ENCODE measurements at regions not wholly inside any gene's neighbourhood (a gene's known extent, or its start where the extent isn't known, plus 50 kb on each side); places are given as distances from the start of the nearest gene placed in this dataset.

DNA sequence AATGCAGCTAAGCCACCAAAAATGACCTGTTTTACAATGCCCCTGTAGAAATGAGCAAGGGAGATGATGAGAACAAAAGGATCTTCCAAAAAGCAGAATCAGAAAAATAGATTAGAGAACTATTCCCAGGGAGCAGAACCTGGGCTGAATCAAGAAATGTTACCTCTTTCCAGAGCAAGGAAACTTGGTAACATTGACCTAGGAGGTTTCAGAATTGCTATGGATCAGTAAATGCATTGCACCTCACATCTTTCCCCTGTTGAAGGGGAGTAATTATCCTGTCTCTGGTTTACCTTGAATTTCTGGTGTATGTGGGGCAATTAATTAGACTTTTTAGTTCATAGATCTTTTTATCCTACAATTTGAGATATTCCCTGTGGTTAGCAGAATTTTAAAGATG lies 151.2 kb upstream of the RAI14 start:
- ChIA-PET POLR2A (ENCODE audit: low non-redundant PET) (no interaction called here), CTCF (interaction anchor here (0.6 to 0.7 kb wide), 2 partner anchors 19 to 379 kb away, joined by 3 read pairs; no protein-coding TSS in a partner anchor)
- no peak for DNase-seq (ENCODE audit: low spot score)
- TF ChIP-seq, protein P1, sequence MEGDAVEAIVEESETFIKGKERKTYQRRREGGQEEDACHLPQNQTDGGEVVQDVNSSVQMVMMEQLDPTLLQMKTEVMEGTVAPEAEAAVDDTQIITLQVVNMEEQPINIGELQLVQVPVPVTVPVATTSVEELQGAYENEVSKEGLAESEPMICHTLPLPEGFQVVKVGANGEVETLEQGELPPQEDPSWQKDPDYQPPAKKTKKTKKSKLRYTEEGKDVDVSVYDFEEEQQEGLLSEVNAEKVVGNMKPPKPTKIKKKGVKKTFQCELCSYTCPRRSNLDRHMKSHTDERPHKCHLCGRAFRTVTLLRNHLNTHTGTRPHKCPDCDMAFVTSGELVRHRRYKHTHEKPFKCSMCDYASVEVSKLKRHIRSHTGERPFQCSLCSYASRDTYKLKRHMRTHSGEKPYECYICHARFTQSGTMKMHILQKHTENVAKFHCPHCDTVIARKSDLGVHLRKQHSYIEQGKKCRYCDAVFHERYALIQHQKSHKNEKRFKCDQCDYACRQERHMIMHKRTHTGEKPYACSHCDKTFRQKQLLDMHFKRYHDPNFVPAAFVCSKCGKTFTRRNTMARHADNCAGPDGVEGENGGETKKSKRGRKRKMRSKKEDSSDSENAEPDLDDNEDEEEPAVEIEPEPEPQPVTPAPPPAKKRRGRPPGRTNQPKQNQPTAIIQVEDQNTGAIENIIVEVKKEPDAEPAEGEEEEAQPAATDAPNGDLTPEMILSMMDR (conservative IDR thresholded peaks at IDR 0.05; ENCODE audit: low read depth) = no peak
- H3K27ac ChIP-seq = no peak overlapping the region

DNA sequence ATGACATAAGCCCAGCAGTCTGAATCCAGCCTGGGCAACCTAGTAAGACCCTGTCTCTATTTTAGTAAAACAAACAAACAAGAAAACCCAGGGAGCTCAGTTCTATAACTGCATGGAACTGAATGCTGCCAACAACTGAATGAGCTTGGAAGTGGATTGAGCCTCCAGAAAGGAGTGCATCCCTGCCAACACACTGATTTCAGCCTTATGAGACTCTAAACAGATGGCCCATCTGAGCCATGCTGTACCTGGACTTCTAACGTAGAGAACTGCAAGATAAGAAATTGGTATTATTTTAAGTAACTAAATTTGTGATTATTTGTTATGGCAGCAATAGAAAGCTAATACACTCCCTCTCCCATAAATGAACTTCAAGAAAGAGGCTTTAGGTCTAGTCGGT lies 150.4 kb upstream of the RAI14 start:
- H3K27ac ChIP-seq = no peak overlapping the region
- TF ChIP-seq, protein P1 (conservative IDR thresholded peaks at IDR 0.05; ENCODE audit: low read depth) = no peak
- DNase-seq (ENCODE audit: low spot score) = no peak
- POLR2A ChIA-PET (ENCODE audit: low non-redundant PET) = no interaction called here
- CTCF ChIA-PET = interaction anchor here (0.7 kb wide), 1 partner anchor 18 kb away, joined by 3 read pairs; no protein-coding TSS in a partner anchor

DNA sequence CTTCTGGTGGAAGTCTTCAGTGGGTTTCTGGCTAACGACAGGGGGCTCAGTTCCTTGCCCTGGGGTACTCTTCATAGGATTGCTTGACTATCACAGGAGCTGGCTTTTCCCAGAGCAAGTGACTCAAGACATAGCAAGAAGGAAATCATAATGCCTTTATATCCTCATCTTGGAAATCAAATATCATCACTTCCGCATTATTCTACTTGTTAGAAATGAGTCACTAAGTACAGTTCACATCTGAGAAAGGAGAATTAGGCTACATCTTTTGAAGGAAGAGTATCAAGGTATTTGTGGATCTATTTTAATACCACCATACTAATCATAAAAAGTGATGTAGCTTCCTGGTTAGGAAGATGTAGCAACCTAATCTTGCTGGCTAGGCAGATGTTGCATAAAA lies 148.2 kb upstream of the RAI14 start:
- ChIA-PET CTCF (interaction anchor here (0.6 kb wide), 1 partner anchor 389 kb away, joined by 3 read pairs; no protein-coding TSS in a partner anchor), POLR2A (ENCODE audit: low non-redundant PET) (no interaction called here)
- H3K27ac ChIP-seq = no peak overlapping the region
- DNase-seq (ENCODE audit: low spot score) = no peak
- TF ChIP-seq, protein P1 (conservative IDR thresholded peaks at IDR 0.05; ENCODE audit: low read depth) = no peak

DNA sequence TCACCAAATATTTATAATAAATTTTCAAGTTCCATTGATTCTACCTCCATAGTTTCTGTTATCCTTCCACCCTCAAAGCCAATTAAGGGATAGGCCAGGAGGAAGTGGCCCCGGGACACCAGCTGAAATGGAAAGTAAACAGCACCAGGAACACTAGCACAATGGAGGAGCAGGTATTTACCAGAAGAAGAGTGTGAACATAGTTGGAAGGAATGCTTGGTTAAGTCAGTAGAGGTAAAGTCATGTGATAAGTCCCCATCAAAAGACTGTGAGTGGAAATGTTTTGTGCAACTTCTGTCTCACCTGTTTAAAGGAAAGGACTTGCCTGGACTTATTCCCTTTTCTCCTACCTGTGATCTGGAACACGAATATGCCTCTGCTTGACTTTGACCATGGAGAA lies 146.7 kb upstream of the RAI14 start:
- ChIA-PET CTCF (interaction anchor here (1.1 kb wide), 1 partner anchor 14 kb away, joined by 4 read pairs; no protein-coding TSS in a partner anchor), POLR2A (ENCODE audit: low non-redundant PET) (no interaction called here)
- DNase-seq (ENCODE audit: low spot score) = no peak
- TF ChIP-seq, protein P1 (conservative IDR thresholded peaks at IDR 0.05; ENCODE audit: low read depth) = no peak
- H3K27ac ChIP-seq = no peak overlapping the region

DNA sequence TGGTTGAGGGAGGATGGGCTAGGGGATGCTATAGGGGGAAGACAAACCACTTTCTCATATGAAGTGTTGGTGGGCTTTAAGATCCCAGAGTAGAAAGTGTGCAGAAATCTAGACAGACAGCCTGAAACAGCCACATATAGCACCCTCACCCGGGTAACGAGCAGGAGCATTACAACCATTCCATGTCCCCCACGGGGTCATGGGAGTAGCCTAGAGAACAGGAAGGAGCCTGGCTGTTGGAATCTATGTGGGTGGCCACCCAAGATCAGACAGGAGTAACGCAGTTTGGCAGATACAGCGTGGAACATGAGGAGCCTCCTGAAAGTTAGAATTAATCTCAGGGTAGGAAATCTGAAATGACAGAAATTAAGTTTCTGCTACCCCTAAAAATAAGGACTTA lies 146.1 kb upstream of the RAI14 start:
- ChIA-PET POLR2A (ENCODE audit: low non-redundant PET) (no interaction called here), CTCF (no interaction called here)
- H3K27ac ChIP-seq = no peak overlapping the region
- DNase-seq (ENCODE audit: low spot score) = no peak
- TF ChIP-seq, protein P1 (conservative IDR thresholded peaks at IDR 0.05; ENCODE audit: low read depth) = no peak

DNA sequence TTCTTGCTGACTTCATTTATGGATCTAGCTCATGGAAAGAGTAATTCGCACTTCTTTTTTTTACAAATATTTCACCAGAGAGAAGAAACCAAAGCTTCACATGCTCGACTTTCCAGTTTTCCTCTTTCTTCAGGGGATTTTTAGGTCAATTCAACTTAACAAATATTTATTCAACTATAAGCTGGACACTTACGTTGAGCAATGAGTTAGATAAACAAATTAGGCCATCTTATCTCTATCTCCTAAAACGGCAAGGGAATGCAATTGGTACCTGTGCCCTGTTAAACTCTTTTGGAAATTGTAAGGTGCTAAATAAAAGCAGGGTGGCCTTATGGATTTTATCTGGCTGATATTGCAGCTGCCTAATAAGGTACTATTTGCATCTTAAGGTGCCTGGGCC lies 145.1 kb upstream of the RAI14 start:
- CTCF ChIA-PET = interaction anchor here (0.5 to 0.6 kb wide), 2 partner anchors 382 to 396 kb away, joined by 3 to 4 read pairs; no protein-coding TSS in a partner anchor
- no peak overlapping the region for H3K27ac ChIP-seq
- DNase-seq (ENCODE audit: low spot score) = no peak
- TF ChIP-seq, protein P1 (conservative IDR thresholded peaks at IDR 0.05; ENCODE audit: low read depth) = no peak
- POLR2A ChIA-PET (ENCODE audit: low non-redundant PET) = no interaction called here

Data from RWPE1 (cell line).